Liver (tissue), 8 donors: ENCODE measurements at regions not wholly inside any gene's neighbourhood (a gene's known extent, or its start where the extent isn't known, plus 50 kb on each side); places are given as distances from the start of the nearest gene placed in this dataset.

Source experiments
- DNase-seq: peaks from one replicate; pipeline ENCODE4 v3.0.0-alpha.2; 2017; ENCODE audit warnings: low spot score
- H3K27ac ChIP-seq, 2 donors: one replicate each; pipeline ENCODE4 v1.7.0; 2013; ENCODE audit warnings: inconsistent platforms in 2 of 2, low read length in 2 of 2, control low read depth in 1 of 2, low read depth in 1 of 2, mild to moderate bottlenecking in 1 of 2
- H3K27me3 ChIP-seq, 4 donors: one replicate each; pipeline versions ENCODE4 v1.6.1 to v1.7.0; 2013; ENCODE audit warnings: low read length in 3 of 4, inconsistent platforms in 1 of 4, mild to moderate bottlenecking in 1 of 4, moderate library complexity in 1 of 4; ENCODE audit not compliant: control insufficient read depth in 4 of 4, insufficient read depth in 4 of 4
- H3K36me3 ChIP-seq, 4 donors: one replicate each; pipeline versions ENCODE4 v1.6.1 to v1.7.0; 2013; ENCODE audit warnings: low read length in 3 of 4, mild to moderate bottlenecking in 3 of 4, low read depth in 1 of 4, moderate library complexity in 1 of 4; ENCODE audit not compliant: control insufficient read depth in 4 of 4, insufficient read depth in 3 of 4
- H3K4me1 ChIP-seq, 4 donors: one replicate each; pipeline versions ENCODE4 v1.6.1 to v1.7.0; 2013; ENCODE audit warnings: low read length in 3 of 4, mild to moderate bottlenecking in 3 of 4, moderate library complexity in 1 of 4; ENCODE audit not compliant: control insufficient read depth in 4 of 4, insufficient read depth in 4 of 4
- H3K4me3 ChIP-seq, 3 donors: one replicate each; pipeline versions ENCODE4 v1.6.1 to v1.7.0; 2013; ENCODE audit warnings: low read length in 3 of 3, control low read depth in 1 of 3, low read depth in 1 of 3, mild to moderate bottlenecking in 1 of 3
- H3K9ac ChIP-seq, 2 donors: one replicate each; pipeline ENCODE4 v1.7.0; 2013; ENCODE audit warnings: low read length in 2 of 2, mild to moderate bottlenecking in 2 of 2, moderate library complexity in 2 of 2, control low read depth in 1 of 2, low read depth in 1 of 2
- H3K9me3 ChIP-seq, 4 donors: one replicate each; pipeline versions ENCODE4 v1.6.1 to v1.7.0; 2013; ENCODE audit warnings: low read length in 3 of 4; ENCODE audit not compliant: control insufficient read depth in 4 of 4
- ATF3 ChIP-seq: IDR thresholded peaks from 2 replicates; pipeline ENCODE4 v1.6.1; 2016; ENCODE audit warnings: antibody characterized with exemption
- CTCF ChIP-seq: fragments of 150-350 bp; IDR thresholded peaks from 2 replicates; pipeline ENCODE4 v1.5.1; 2017; ENCODE audit warnings: improper control_type of control experiment, low read depth, low read length; ENCODE audit not compliant: missing input control
- EGR1 ChIP-seq, 2 donors: IDR thresholded peaks; 2 replicates each; pipeline ENCODE4 v1.6.1; 2016 to 2018; ENCODE audit warnings: antibody characterized with exemption in 2 of 2, low read depth in 2 of 2
- FOXA1 ChIP-seq: IDR thresholded peaks from 2 replicates; pipeline ENCODE4 v1.6.1; 2016; ENCODE audit warnings: antibody characterized with exemption
- FOXA2 ChIP-seq: IDR thresholded peaks from 2 replicates; pipeline ENCODE4 v1.6.1; 2016; ENCODE audit warnings: antibody characterized with exemption
- GABPA ChIP-seq, 2 donors: IDR thresholded peaks in 1 of 2; conservative IDR thresholded peaks in 1 of 2; 2 replicates each; pipeline ENCODE4 v1.6.1; 2016; ENCODE audit warnings: antibody characterized with exemption in 2 of 2, mild to moderate bottlenecking in 1 of 2, moderate library complexity in 1 of 2
- HNF4A ChIP-seq, 2 donors: conservative IDR thresholded peaks; 2 replicates each; pipeline ENCODE4 v1.6.1; 2016; ENCODE audit warnings: antibody characterized with exemption in 2 of 2, mild to moderate bottlenecking in 2 of 2
- HNF4G ChIP-seq: IDR thresholded peaks from 2 replicates; pipeline ENCODE4 v1.6.1; 2016; ENCODE audit warnings: antibody characterized with exemption
- JUND ChIP-seq, 2 donors: IDR thresholded peaks; 2 replicates each; pipeline ENCODE4 v1.6.1; 2016; ENCODE audit warnings: antibody characterized with exemption in 2 of 2
- NR2F2 ChIP-seq: IDR thresholded peaks from 2 replicates; pipeline ENCODE4 v1.6.1; 2016; ENCODE audit warnings: antibody characterized with exemption
- REST ChIP-seq: IDR thresholded peaks from 2 replicates; pipeline ENCODE4 v1.6.1; 2016; ENCODE audit warnings: antibody characterized with exemption, mild to moderate bottlenecking
- TAF1 ChIP-seq: conservative IDR thresholded peaks from 2 replicates; pipeline ENCODE4 v1.6.1; 2016; ENCODE audit warnings: antibody characterized with exemption, mild to moderate bottlenecking
- YY1 ChIP-seq: IDR thresholded peaks from 2 replicates; pipeline ENCODE4 v1.6.1; 2016; ENCODE audit warnings: antibody characterized with exemption, mild to moderate bottlenecking
- ZBTB33 ChIP-seq: IDR thresholded peaks from 2 replicates; pipeline ENCODE4 v1.6.1; 2016; ENCODE audit warnings: antibody characterized with exemption
- WGBS: extraction: QIAGEN DNeasy Blood & Tissue Kit; methylation state at CpG from one replicate; pipeline ENCODE4 v1.1.7; 2013; 5-methylcytosine and 5-hydroxymethylcytosine counted together
- donor health status: healthy.
- donor health status: healthy.
- donor health status: healthy.
- donor health status: healthy.
- donor health status: healthy.

- Histone ChIP-seq H3K27ac (no peak overlapping the region), H3K4me1 (no peaks in the 10 kb centered on the region), H3K9ac (no peak overlapping the region), H3K27me3 (no peaks in the 10 kb centered on the region), H3K4me3 (no peak overlapping the region), H3K9me3 (no peaks in the 10 kb centered on the region), H3K36me3 (no peaks in the 10 kb centered on the region)
- no peak for DNase-seq
- no peak for TF ChIP-seq ATF3
- no peak for TF ChIP-seq YY1
- TF ChIP-seq FOXA1, result no peak
- TF ChIP-seq HNF4G, result no peak
- no peak for TF ChIP-seq REST
- no peak for TF ChIP-seq EGR1 (IDR thresholded peaks at IDR 0.05; ENCODE audit: low read depth in 2 of 2)
- TF ChIP-seq NR2F2, result no peak
- TF ChIP-seq ZBTB33, result no peak
- TF ChIP-seq TAF1, result no peak
- no peak for TF ChIP-seq CTCF
- no peak for TF ChIP-seq FOXA2
- TF ChIP-seq HNF4A (conservative IDR thresholded peaks at IDR 0.05), result no peak
- TF ChIP-seq JUND (IDR thresholded peaks at IDR 0.05), result no peak
- TF ChIP-seq GABPA (IDR thresholded peaks at IDR 0.05 in 1 of 2, conservative IDR thresholded peaks at IDR 0.05 in 1 of 2), result no peak
- WGBS, result 52% methylated on average over 6 of the region's 6 CpGs
Observed at GRCh38 chr13:103358255-103358932, 292.2 kb upstream of the SLC10A2 start.

- no peak overlapping the region for H3K9ac ChIP-seq
- 76% methylated on average over 6 of the region's 6 CpGs for WGBS
- no peaks in the 10 kb centered on the region for H3K36me3 ChIP-seq
- no peak overlapping the region for H3K27ac ChIP-seq
- no peak for TF ChIP-seq GABPA (IDR thresholded peaks at IDR 0.05 in 1 of 2, conservative IDR thresholded peaks at IDR 0.05 in 1 of 2)
- DNase-seq, result no peak
- no peaks in the 10 kb centered on the region for H3K27me3 ChIP-seq
- H3K4me3 ChIP-seq, result no peak overlapping the region
- no peaks in the 10 kb centered on the region for H3K4me1 ChIP-seq
- no peaks in the 10 kb centered on the region for H3K9me3 ChIP-seq
Observed at GRCh38 chr13:103356226-103356864, 290.1 kb upstream of the SLC10A2 start.
